ENCODE measurements at regions not wholly inside any gene's neighbourhood (a gene's known extent, or its start where the extent isn't known, plus 50 kb on each side); places are given as distances from the start of the nearest gene placed in this dataset.

DNA sequence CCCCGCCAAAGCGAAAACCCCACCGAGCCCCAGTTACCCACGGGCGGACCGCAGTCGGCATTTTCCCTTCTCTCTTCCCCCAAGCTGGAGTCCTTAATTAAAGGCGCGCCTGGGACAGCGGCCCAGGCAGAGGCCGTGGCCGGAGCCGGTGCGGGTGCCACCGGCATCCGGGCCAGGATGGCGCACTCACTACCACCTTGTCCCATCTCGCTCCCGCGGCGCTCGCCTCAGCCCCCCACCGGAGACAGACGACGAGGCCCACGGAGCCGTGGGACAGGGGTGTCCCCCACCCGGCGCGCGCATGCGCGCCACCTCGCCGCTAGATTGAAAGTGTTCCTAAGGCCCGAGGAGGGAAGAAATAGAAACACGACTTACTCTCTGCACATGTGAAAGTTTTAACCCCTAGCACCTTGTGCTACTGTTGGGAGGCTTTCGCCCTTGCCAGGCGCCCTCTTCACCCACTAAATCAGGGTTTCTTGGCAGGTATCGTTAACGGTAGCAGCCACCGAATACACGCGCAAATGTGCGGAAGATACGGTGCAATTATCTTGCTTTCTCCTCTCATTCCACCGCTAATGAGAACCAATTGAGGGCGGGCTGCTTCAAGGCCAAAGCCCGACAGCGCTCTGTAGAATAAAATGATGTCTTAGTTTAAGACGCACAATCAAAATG lies 64.3 kb upstream of the CCDC160 start:
- TF ChIP-seq SP1 (CRISPR knock-in tag; IDR thresholded peaks at IDR 0.05) (no peak), SMAD3 (CRISPR knock-in tag; conservative IDR thresholded peaks at IDR 0.05) (no peak), POLR2A (conservative IDR thresholded peaks at IDR 0.05) (no peak), GABPA (tag; conservative IDR thresholded peaks at IDR 0.05; ENCODE audit: low read depth) (no peak), POLR2AphosphoS5 (IDR thresholded peaks at IDR 0.05; ENCODE audit: control insufficient read depth, insufficient read depth, low read depth, low read length) (no peak)
- TF ChIP-seq, protein P1, sequence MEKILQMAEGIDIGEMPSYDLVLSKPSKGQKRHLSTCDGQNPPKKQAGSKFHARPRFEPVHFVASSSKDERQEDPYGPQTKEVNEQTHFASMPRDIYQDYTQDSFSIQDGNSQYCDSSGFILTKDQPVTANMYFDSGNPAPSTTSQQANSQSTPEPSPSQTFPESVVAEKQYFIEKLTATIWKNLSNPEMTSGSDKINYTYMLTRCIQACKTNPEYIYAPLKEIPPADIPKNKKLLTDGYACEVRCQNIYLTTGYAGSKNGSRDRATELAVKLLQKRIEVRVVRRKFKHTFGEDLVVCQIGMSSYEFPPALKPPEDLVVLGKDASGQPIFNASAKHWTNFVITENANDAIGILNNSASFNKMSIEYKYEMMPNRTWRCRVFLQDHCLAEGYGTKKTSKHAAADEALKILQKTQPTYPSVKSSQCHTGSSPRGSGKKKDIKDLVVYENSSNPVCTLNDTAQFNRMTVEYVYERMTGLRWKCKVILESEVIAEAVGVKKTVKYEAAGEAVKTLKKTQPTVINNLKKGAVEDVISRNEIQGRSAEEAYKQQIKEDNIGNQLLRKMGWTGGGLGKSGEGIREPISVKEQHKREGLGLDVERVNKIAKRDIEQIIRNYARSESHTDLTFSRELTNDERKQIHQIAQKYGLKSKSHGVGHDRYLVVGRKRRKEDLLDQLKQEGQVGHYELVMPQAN (IDR thresholded peaks at IDR 0.05; ENCODE audit: borderline replicate concordance): no peak
- TF ChIP-seq, protein P2, sequence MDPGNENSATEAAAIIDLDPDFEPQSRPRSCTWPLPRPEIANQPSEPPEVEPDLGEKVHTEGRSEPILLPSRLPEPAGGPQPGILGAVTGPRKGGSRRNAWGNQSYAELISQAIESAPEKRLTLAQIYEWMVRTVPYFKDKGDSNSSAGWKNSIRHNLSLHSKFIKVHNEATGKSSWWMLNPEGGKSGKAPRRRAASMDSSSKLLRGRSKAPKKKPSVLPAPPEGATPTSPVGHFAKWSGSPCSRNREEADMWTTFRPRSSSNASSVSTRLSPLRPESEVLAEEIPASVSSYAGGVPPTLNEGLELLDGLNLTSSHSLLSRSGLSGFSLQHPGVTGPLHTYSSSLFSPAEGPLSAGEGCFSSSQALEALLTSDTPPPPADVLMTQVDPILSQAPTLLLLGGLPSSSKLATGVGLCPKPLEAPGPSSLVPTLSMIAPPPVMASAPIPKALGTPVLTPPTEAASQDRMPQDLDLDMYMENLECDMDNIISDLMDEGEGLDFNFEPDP (CRISPR knock-in tag; IDR thresholded peaks at IDR 0.05): no peak

Data from K562 (cell line).